ENCODE measurements at regions not wholly inside any gene's neighbourhood (a gene's known extent, or its start where the extent isn't known, plus 50 kb on each side); places are given as distances from the start of the nearest gene placed in this dataset.

GRCh38 chr2:65880436-65880835 is 448.0 kb upstream of the SPRED2 start:
- no peak for DNase-seq

DNA sequence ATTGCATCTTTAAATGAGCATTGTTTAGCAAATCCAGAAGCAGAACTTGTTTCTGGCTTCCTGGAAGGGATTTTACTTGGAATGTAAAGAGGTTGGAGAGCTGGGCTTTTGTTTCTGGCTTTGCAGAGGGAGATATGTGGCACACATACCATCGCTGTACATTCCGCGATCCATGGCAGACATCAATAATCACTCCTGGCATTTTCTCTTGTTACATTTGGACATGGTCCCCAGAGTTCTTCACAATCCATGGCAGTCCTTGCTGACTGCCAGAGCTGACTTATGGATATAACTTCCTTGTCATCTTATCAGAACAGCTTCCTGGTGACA is 445.6 kb upstream of the SPRED2 start:
- DNase-seq, result no peak

DNA sequence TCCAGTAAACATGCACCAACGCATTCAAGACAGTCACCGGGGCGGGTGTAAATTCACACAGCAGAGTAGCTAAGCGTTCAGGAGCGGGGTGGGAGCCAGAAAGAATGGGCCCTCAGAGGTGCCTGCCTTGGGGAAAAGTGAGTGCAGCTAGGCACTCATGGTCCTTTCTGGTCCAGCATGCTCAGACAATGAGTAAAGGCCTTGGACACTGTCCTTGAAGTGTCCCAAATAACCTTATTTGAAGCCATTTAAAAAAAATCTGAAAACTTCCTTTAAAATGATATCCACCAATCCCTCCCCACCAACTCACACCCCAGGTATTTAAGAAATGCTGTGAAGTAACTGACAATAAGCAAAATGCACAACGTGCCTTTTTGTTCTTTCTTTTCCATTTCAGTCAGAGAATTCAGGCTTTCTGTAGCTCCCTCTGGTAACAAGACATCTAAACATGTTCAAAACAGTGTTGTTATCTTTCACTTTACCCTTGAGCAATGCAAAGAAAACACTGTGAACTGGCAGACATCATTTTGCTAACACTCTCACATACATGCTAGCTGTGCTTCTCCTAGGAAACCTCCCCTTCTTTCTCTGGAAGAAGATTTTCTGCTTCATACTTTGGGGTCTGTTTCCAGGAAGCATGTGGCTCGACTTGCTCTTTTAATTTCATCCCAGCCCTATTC is 445.1 kb upstream of the SPRED2 start:
- no peak for DNase-seq

- no peak for DNase-seq
Measured at GRCh38 chr2:65876114-65876513, 443.7 kb upstream of the SPRED2 start.

DNA sequence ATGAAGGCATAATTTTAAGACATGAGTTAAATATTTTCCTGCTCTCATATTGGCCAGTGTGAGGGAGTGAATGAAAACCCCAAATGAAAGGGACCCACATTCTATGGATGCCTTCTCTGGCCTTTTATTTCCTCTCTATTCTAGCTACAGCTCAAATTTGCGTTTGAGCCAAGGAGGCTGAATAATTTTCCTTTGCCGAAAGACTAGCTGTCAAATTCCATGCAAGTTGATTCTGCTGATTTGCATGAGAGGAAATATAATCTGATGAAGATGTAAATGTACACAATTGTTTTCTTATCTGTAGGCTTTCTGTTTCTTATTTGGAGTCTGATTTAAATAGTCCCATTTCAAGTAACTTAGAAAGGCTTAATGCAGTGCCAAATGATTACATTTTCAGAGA is 438.4 kb upstream of the SPRED2 start:
- DNase-seq, result no peak

DNA sequence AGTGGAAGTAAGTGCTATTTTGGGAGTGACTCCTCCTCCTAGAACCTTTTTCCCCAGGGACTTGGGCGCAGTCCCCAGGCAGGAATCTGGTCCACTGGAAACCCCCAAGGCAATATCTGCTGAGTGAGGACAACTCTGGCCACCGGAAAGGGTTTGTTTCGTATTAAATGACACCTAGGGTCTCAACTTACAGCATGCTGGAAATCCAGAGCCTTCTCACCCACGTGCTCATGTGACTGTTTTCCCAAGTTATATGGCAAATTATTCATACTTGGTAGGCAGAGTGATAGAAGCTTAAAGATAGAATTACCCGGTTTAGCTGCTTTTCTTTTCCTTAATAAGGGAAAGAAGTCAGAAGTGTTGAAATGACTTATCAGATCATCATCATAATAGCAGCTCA is 436.9 kb upstream of the SPRED2 start:
- no peak for DNase-seq

DNA sequence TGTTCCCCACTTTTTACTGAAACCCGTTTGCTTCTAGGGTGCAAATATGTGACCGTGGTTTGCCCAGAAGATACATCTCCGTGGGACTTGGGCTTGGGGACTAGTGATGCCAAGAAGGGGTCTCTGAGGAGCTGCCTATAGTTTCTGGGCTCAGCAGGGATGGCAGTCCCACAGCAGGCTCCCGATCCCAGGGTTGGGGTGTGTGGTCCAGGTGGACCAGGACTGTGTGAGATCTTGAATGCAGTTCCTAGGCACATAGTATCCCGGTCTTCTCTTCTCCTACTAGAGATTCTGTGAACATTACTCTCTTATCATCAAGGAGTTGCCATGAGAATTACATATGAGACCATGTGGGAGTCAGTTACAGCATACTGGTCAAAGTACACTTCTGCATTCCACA is 435.8 kb upstream of the SPRED2 start:
- no peak for DNase-seq

GRCh38 chr2:65867446-65867845 is 435.0 kb upstream of the SPRED2 start:
- no peak for DNase-seq

GRCh38 chr2:65866148-65866547 is 433.7 kb upstream of the SPRED2 start:
- DNase-seq, result no peak

DNA sequence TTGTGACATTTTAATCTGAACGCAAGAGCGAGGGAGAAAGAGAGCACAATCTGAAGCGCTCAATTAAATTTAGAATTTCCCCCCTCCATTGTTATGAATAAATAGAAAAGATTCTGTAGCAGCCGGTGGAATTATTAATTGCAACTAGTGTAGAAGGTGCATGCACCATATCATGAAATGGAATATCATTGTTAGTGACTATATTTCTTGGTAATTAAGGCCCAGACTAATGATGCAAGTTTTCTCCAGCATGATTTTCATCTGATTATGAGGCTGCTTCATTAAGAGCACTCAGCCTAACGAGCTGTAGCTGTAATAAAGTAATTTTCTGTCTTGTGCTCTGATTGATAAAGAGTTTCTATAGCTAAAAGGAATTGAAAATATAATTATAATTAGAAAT is 432.2 kb upstream of the SPRED2 start:
- DNase-seq, result no peak

- DNase-seq, result no peak
Measured at GRCh38 chr2:65863713-65864112, 431.3 kb upstream of the SPRED2 start.

DNA sequence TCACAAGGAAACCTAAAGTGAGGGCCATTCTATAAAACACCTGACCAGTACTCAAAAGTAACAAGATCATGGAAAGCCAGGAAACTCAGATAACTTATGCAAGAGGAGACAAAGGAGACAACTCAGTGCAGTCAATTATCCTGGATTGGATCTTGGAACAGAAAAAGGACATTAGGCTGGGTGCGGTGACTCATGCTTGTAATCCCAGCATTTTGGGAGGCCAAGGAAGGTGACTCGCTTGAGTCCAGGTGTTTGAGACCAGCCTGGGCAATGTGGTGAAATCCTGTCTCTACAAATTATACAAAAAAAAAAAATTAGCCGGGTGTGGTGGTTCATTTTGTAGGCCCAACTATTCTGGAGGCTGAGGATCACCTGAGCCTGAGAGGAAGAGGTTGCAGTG is 424.5 kb upstream of the SPRED2 start:
- no peak for DNase-seq

DNA sequence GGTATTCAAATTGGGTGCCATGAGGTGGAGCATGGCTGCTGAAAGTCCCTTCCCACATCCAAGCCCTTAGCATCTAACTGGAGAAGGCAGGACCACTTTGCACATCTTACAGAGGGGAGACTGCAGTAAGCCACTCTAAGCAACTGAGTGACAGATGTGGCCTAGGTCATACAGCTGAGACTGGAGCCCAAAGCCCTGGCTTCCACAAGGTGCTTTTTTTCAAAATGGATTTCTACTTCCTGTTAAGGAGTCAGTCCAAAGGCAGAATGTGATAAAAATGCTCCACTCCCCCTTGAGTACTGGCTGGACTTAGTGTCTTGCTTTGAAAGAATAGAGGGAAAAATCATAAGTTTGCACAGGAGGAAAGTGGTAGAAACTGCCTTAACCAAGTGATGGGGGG is 424.0 kb upstream of the SPRED2 start:
- no peak for DNase-seq

- no peak for DNase-seq
Measured at GRCh38 chr2:65850695-65851094, 418.3 kb upstream of the SPRED2 start.

DNA sequence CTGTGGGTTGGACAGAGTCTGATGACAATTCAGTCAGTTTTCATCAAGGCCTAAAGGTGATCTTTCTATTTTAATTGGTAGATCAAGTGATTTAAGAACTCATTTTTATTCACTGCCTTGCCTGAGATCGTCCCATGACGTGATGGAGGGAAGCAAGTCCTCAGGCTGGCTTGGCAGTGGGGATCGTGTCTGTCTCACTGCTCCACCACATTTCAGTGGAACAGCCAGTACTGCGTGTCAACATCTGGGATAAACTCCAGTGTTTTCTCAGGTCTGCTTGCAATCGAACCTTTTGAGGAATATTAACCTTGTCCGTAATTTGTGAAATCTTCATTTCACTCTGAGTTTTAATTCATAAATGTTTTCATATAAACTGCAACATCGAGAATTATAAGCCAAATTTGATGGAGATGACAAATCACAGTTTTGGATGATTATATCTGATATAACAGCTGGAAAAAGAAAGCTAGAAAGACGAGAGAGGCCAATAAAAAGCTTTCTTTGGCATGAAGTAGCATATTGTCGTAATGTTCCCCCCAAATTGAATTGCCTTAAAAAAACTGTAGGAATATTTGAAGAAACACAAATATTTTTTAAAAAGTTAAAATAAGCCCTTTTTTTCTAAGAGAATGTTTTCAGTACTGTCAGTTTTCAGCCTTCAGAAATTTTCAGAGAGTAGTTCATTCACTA is 414.7 kb upstream of the SPRED2 start:
- no peak for DNase-seq

DNA sequence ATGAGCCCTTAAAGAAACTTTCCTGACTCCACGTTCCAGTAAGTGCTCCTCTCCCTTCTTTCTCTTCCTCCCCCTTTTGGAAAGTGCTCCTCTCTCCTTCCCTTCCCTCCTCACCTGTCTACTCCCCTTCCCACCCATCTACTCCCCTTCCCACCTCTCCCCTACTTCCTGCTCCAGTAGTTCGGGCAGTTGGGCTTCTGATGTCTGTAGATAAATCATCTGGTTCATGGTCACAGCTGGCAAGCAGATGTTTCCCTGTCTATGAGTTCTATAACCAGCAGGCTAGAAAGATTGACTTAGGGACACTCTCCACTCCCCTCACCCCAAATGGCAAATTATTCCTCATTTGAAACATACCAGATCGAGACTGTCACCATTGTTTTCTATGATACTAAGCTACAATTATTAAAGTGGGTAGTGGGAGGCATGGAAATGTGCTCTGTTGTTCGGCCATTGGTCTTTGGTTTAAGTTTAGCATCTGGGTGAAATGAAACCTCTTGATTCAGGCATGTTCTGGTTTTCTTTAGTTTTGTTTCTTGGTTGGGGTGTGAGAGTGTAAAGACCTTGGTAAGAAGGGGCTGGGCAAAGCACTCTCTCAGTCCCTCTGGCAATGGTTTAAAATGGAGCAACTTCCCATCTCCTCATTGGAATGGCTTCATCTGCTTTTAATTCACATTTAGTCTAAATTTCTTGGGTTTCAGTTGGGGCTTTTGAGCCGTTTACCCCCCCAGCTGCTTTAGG is 413.2 kb upstream of the SPRED2 start:
- DNase-seq, result no peak

GRCh38 chr2:65842104-65842503 is 409.7 kb upstream of the SPRED2 start:
- DNase-seq, result no peak

- DNase-seq, result no peak
Measured at GRCh38 chr2:65835975-65836549, 403.7 kb upstream of the SPRED2 start.

GRCh38 chr2:65834771-65835475 is 402.5 kb upstream of the SPRED2 start:
- no peak for DNase-seq

DNA sequence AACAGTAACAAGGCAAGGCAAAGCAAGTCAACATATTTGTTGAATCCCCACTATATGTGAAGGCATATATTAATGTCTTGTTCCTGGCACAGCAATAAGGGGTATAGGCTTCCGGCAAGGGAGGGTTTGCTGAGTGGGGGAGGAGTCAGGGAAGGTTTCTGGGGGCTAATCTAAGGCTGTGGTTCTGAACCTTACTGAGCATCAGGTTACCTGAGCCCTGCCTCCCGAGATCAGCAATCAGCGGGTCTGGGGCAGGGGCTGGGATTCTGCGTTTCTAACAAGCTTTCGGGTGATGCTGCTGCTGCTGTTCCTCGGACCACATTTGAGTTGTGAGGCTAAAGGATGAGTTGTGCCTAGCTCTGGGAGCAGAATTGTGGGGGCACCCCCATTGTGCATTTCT is 401.7 kb upstream of the SPRED2 start:
- DNase-seq, result no peak

DNA sequence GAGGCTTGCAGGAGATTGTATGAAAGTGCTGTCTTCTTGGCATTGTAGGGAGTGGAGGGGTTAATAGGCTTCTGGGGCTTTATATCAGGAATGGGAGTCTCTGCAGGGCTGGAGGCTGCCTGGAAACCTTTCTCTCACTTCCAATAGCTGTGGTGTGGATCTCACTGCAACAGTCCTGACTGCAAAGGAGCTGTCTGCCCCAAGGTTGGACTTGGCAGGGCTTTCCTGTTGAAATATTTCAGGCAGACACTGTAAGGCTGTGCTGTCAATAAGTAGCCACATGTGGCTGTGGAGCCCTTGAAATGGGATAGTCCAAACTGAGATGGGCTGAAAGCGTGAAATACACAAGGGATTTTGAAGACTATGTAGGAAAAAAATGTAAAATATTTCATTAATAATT is 399.1 kb upstream of the SPRED2 start:
- no peak for DNase-seq

DNA sequence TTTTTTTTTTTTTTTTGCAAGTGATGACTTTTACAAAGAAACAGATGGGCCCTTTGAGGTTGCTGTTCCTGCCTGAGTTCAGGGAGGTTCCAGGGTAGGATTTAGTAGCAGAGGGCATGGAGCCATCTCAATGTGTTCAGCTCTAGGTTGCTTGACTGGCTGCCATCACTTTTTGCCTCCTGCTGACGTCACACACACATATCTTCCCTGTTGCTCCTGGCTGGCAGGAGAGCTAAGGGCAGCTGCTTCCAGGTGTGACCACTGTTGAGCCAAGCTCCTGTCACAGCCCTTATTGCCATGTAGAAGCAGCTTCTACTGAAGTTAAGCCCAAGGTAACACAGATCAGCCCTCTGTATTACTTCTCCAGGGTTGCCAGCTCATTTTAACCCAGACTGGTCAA is 394.2 kb upstream of the SPRED2 start:
- DNase-seq, result no peak

DNA sequence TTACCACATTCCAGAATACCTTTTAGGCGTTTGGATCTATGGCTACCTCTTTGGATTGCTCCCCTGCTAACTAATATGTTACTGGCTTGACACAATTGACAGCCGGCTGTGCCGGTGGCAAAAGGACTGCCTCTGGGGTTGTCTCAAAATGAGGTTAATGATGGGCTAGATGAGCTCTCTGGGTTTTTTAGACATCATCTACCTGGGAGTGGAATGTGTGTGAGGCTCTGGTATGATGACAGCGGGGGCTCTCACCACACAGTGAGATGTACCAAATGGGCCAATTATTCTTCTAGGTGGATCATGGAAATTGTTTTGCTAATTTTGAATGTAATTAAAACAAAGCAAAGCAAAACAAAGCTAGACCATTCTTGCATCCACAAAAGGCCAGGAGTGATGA is 391.1 kb upstream of the SPRED2 start:
- DNase-seq, result no peak

Measured in CD4-positive, alpha-beta T cell treated with Interleukin-15 for 1 hour (primary cell).